ENCODE measurements at regions not wholly inside any gene's neighbourhood (a gene's known extent, or its start where the extent isn't known, plus 50 kb on each side); places are given as distances from the start of the nearest gene placed in this dataset.
A peak's percentile ranks its signal among the peaks of the same experiment; 100 is the strongest.

- DNase-seq (ENCODE audit: low read depth): no peak
- no peak for TF ChIP-seq CTCF (conservative IDR thresholded peaks at IDR 0.05; ENCODE audit: low read length)
- no peak overlapping the region for H3K4me3 ChIP-seq (ENCODE audit: low read length)
Observed at GRCh38 chr9:38134611-38135237, 65.7 kb upstream of the SHB start.

- no peak for DNase-seq (ENCODE audit: low read depth)
- TF ChIP-seq CTCF (conservative IDR thresholded peaks at IDR 0.05; ENCODE audit: low read length): 0 out of 2 replicates have a peak, but pooled peaks have one; percentile 8
- H3K4me3 ChIP-seq (ENCODE audit: low read length): no peak overlapping the region
Observed at GRCh38 chr9:38133595-38133994, 64.6 kb upstream of the SHB start.

GRCh38 chr9:38132956-38133355 lies 63.9 kb upstream of the SHB start:
- TF ChIP-seq CTCF (conservative IDR thresholded peaks at IDR 0.05; ENCODE audit: low read length): no peak
- DNase-seq (ENCODE audit: low read depth): no peak
- no peak overlapping the region for H3K4me3 ChIP-seq (ENCODE audit: low read length)

GRCh38 chr9:38131729-38132128 lies 62.7 kb upstream of the SHB start:
- no peak overlapping the region for H3K4me3 ChIP-seq (ENCODE audit: low read length)
- DNase-seq (ENCODE audit: low read depth): no peak
- TF ChIP-seq CTCF (conservative IDR thresholded peaks at IDR 0.05; ENCODE audit: low read length): no peak

- no peak for TF ChIP-seq CTCF (conservative IDR thresholded peaks at IDR 0.05; ENCODE audit: low read length)
- no peak for DNase-seq (ENCODE audit: low read depth)
- H3K4me3 ChIP-seq (ENCODE audit: low read length): no peak overlapping the region
Observed at GRCh38 chr9:38130724-38131123, 61.7 kb upstream of the SHB start.

- DNase-seq (ENCODE audit: low read depth): no peak
- H3K4me3 ChIP-seq (ENCODE audit: low read length): no peak overlapping the region
- TF ChIP-seq CTCF (conservative IDR thresholded peaks at IDR 0.05; ENCODE audit: low read length): no peak
Observed at GRCh38 chr9:38129366-38129765, 60.3 kb upstream of the SHB start.

GRCh38 chr9:38128752-38129270 lies 59.8 kb upstream of the SHB start:
- no peak for DNase-seq (ENCODE audit: low read depth)
- no peak for TF ChIP-seq CTCF (conservative IDR thresholded peaks at IDR 0.05; ENCODE audit: low read length)
- no peak overlapping the region for H3K4me3 ChIP-seq (ENCODE audit: low read length)

Measured in AG10803 (cell line).